Right forelimb (tissue), 1 donor: ENCODE measurements at regions not wholly inside any gene's neighbourhood (a gene's known extent, or its start where the extent isn't known, plus 50 kb on each side); places are given as distances from the start of the nearest gene placed in this dataset.
"Not testable (repeated sequence)": the region's sequence is repeated elsewhere in the genome, so short reads cannot be mapped to it uniquely, and the experiment has no call there.

Experiments used
- DNase-seq: peaks from one replicate; pipeline ENCODE4 v3.0.0-alpha.2; 2018

GRCh38 chr6:20346948-20347347 lies 54.7 kb upstream of the E2F3 start:
- not testable (repeated sequence) for DNase-seq

GRCh38 chr6:20348041-20348440 lies 53.6 kb upstream of the E2F3 start:
- DNase-seq, result no peak

DNA sequence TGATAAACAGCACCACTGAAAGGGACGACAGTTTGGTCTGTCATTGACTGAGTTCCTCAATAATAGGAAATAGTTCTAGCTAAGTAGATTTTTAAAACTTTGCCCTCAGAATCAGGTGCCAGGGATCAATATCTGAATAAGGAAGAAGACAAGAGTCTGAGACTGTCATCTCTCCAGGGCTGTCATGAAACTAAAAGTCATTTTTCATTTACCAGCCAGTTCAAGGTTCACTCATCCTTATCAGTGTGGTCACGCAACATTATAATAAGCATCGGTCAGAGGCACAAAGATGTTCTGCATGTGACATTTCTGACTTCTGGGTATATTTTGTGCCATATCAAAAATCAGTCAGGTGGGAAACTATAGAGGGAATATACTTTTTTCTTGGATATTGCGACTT lies 52.5 kb upstream of the E2F3 start:
- no peak for DNase-seq

GRCh38 chr6:20350215-20350614 lies 51.5 kb upstream of the E2F3 start:
- DNase-seq, result no peak

GRCh38 chr6:20351534-20351933 lies 50.1 kb upstream of the E2F3 start:
- no peak for DNase-seq
